HEK293 (cell line): ENCODE measurements at regions not wholly inside any gene's neighbourhood (a gene's known extent, or its start where the extent isn't known, plus 50 kb on each side); places are given as distances from the start of the nearest gene placed in this dataset.

ENCODE experiments used
- HOXC10 ChIP-seq: sonication (generic); formaldehyde crosslinking; IDR thresholded peaks from 2 replicates; pipeline ENCODE4 v1.8.1; 2023; ENCODE audit warnings: mild to moderate bottlenecking, missing genetic modification reagents
- HOXD13 ChIP-seq: sonication (generic); formaldehyde crosslinking; IDR thresholded peaks from 2 replicates; pipeline ENCODE4 v1.8.0; 2022; ENCODE audit warnings: missing genetic modification reagents, borderline replicate concordance
- KLF16 ChIP-seq: fragments of 450-650 bp; formaldehyde crosslinking; IDR thresholded peaks from 2 replicates; pipeline ENCODE4 v1.5.1; 2017; ENCODE audit warnings: missing biosample characterization, missing genetic modification characterization
- PRDM1 ChIP-seq: fragments of 450-650 bp; formaldehyde crosslinking; IDR thresholded peaks from 2 replicates; pipeline ENCODE4; 2016; ENCODE audit warnings: missing biosample characterization, missing genetic modification characterization
- SCRT2 ChIP-seq: fragments of 450-650 bp; formaldehyde crosslinking; IDR thresholded peaks from 2 replicates; pipeline ENCODE4 v1.5.1; 2016; ENCODE audit warnings: missing biosample characterization, missing genetic modification characterization
- SETDB1 ChIP-seq: IDR thresholded peaks from one replicate; pipeline ENCODE4 v1.6.1; 2017; ENCODE audit warnings: mild to moderate bottlenecking, low read length, moderate library complexity, mixed read lengths; ENCODE audit not compliant: insufficient read length
- SP2 ChIP-seq: fragments of 450-650 bp; formaldehyde crosslinking; IDR thresholded peaks from 2 replicates; pipeline ENCODE4 v1.5.1; 2016; ENCODE audit warnings: missing biosample characterization, missing genetic modification characterization
- ZBTB48 ChIP-seq: fragments of 450-650 bp; formaldehyde crosslinking; IDR thresholded peaks from 2 replicates; pipeline ENCODE4 v1.5.1; 2016; ENCODE audit warnings: missing biosample characterization, missing genetic modification characterization
- ZNF10 ChIP-seq: fragments of 450-650 bp; formaldehyde crosslinking; IDR thresholded peaks from 2 replicates; pipeline ENCODE4 v1.5.1; 2017; ENCODE audit warnings: missing biosample characterization, missing genetic modification characterization
- ZNF140 ChIP-seq: fragments of 450-650 bp; formaldehyde crosslinking; IDR thresholded peaks from 2 replicates; pipeline ENCODE4 v1.5.1; 2016; ENCODE audit warnings: missing biosample characterization, missing genetic modification characterization
- ZNF146 ChIP-seq: fragments of 450-650 bp; formaldehyde crosslinking; IDR thresholded peaks from 2 replicates; pipeline ENCODE4 v1.5.1; 2016; ENCODE audit warnings: missing biosample characterization, missing genetic modification characterization
- ZNF211 ChIP-seq: fragments of 450-650 bp; formaldehyde crosslinking; IDR thresholded peaks from 2 replicates; pipeline ENCODE4 v1.5.1; 2016; ENCODE audit warnings: low read depth, missing biosample characterization, missing genetic modification characterization
- ZNF214 ChIP-seq: fragments of 450-650 bp; formaldehyde crosslinking; IDR thresholded peaks from 2 replicates; pipeline ENCODE4 v1.5.1; 2017; ENCODE audit warnings: missing biosample characterization, mild to moderate bottlenecking, missing genetic modification characterization, borderline replicate concordance
- ZNF311 ChIP-seq: fragments of 450-650 bp; formaldehyde crosslinking; IDR thresholded peaks from 2 replicates; pipeline ENCODE4 v1.5.1; 2017; ENCODE audit warnings: missing biosample characterization, missing genetic modification characterization, borderline replicate concordance
- ZNF335 ChIP-seq: fragments of 450-650 bp; formaldehyde crosslinking; conservative IDR thresholded peaks from 2 replicates; pipeline ENCODE4 v1.5.1; 2016; ENCODE audit warnings: missing biosample characterization, missing genetic modification characterization
- ZNF394 ChIP-seq: fragments of 450-650 bp; formaldehyde crosslinking; IDR thresholded peaks from 2 replicates; pipeline ENCODE4 v1.5.1; 2016; ENCODE audit warnings: missing biosample characterization, missing genetic modification characterization, mild to moderate bottlenecking, moderate library complexity, borderline replicate concordance
- ZNF433 ChIP-seq: fragments of 450-650 bp; formaldehyde crosslinking; IDR thresholded peaks from 2 replicates; pipeline ENCODE4 v1.5.1; 2016; ENCODE audit warnings: missing biosample characterization, missing genetic modification characterization, low read depth
- ZNF510 ChIP-seq: fragments of 450-650 bp; formaldehyde crosslinking; IDR thresholded peaks from 2 replicates; pipeline ENCODE4 v1.5.1; 2018; ENCODE audit warnings: mild to moderate bottlenecking, missing genetic modification characterization, missing biosample characterization; ENCODE audit not compliant: insufficient replicate concordance
- ZNF600 ChIP-seq: fragments of 450-650 bp; formaldehyde crosslinking; IDR thresholded peaks from 2 replicates; pipeline ENCODE4 v1.5.1; 2016; ENCODE audit warnings: missing biosample characterization, missing genetic modification characterization
- ZNF610 ChIP-seq: fragments of 450-650 bp; formaldehyde crosslinking; IDR thresholded peaks from 2 replicates; pipeline ENCODE4 v1.5.1; 2016; ENCODE audit warnings: missing biosample characterization, missing genetic modification characterization, borderline replicate concordance
- ZNF654 ChIP-seq: fragments of 450-650 bp; formaldehyde crosslinking; IDR thresholded peaks from 2 replicates; pipeline ENCODE4 v1.5.1; 2016; ENCODE audit warnings: low read depth, missing biosample characterization, missing genetic modification characterization
- ZNF658 ChIP-seq: fragments of 450-650 bp; formaldehyde crosslinking; IDR thresholded peaks from 2 replicates; pipeline ENCODE4; 2016; ENCODE audit warnings: missing biosample characterization, missing genetic modification characterization
- ZNF692 ChIP-seq: fragments of 450-650 bp; formaldehyde crosslinking; IDR thresholded peaks from 2 replicates; pipeline ENCODE4 v1.5.1; 2016; ENCODE audit warnings: missing biosample characterization, missing genetic modification characterization
- ZNF843 ChIP-seq: fragments of 450-650 bp; formaldehyde crosslinking; IDR thresholded peaks from 2 replicates; pipeline ENCODE4 v1.5.1; 2016; ENCODE audit warnings: missing biosample characterization, missing genetic modification characterization
- ZSCAN18 ChIP-seq: fragments of 450-650 bp; formaldehyde crosslinking; IDR thresholded peaks from 2 replicates; pipeline ENCODE4 v1.5.1; 2016; ENCODE audit warnings: missing biosample characterization, missing genetic modification characterization
- TF ChIP-seq, protein P1 (sequence below): fragments of 450-650 bp; formaldehyde crosslinking; IDR thresholded peaks from 2 replicates; pipeline ENCODE4 v1.5.1; 2016; ENCODE audit warnings: missing biosample characterization, missing genetic modification characterization, low read depth
- TF ChIP-seq, protein P2 (sequence below): fragments of 450-650 bp; IDR thresholded peaks from 2 replicates; pipeline ENCODE4 v1.5.1; 2018; ENCODE audit warnings: missing biosample characterization, mild to moderate bottlenecking, missing genetic modification characterization
- TF ChIP-seq, protein P3 (sequence below): fragments of 450-650 bp; formaldehyde crosslinking; IDR thresholded peaks from 2 replicates; pipeline ENCODE4 v1.5.1; 2016; ENCODE audit warnings: missing biosample characterization, missing genetic modification characterization
- TF ChIP-seq, protein P4 (sequence below): fragments of 450-650 bp; formaldehyde crosslinking; IDR thresholded peaks from 2 replicates; pipeline ENCODE4 v1.5.1; 2016; ENCODE audit warnings: missing biosample characterization, missing genetic modification characterization

DNA sequence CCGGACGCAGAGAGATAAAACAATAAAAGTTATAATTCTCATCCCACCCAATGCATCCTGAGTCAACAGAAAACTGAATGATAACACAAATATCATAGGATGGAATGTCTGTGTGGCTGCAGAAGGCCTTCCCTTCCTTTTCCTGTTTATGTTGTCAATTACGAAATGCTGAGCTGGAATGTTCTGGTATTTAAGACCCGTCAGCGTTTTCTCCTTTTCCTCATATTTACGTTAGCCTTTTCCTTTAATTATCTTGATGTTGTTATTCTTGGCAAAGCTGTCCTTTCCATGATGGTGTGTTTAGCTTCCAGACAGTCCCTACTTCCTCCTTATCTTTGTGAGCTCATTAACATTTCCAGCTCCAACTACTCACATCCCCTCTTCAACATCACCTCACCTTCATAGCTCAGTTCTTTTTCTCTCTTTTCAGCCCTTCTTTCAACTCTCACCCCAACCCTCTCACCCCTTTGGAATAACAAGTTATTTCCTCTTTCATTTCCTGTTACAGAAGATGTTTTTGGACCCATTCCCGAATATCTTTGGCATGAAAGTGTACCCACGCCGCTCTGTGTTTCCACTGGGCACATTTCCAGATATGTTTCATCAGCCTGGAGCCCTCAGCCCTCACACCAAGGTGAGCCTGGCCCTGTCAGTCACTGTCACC lies 221.6 kb downstream of the NR2F1-AS1 start (continued):
- no peak for TF ChIP-seq ZSCAN18
- TF ChIP-seq, protein P1, sequence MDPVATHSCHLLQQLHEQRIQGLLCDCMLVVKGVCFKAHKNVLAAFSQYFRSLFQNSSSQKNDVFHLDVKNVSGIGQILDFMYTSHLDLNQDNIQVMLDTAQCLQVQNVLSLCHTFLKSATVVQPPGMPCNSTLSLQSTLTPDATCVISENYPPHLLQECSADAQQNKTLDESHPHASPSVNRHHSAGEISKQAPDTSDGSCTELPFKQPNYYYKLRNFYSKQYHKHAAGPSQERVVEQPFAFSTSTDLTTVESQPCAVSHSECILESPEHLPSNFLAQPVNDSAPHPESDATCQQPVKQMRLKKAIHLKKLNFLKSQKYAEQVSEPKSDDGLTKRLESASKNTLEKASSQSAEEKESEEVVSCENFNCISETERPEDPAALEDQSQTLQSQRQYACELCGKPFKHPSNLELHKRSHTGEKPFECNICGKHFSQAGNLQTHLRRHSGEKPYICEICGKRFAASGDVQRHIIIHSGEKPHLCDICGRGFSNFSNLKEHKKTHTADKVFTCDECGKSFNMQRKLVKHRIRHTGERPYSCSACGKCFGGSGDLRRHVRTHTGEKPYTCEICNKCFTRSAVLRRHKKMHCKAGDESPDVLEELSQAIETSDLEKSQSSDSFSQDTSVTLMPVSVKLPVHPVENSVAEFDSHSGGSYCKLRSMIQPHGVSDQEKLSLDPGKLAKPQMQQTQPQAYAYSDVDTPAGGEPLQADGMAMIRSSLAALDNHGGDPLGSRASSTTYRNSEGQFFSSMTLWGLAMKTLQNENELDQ (tag by site-specific recombination) = no peak
- TF ChIP-seq ZNF692 (tag by site-specific recombination) = peak; percentile 78; the same call in 1 of the 2 replicates
- peak; percentile 62 for TF ChIP-seq ZNF510 (tag by site-specific recombination)
- no peak for TF ChIP-seq ZNF311 (tag by site-specific recombination)
- peak; percentile 89 for TF ChIP-seq ZNF610 (tag by site-specific recombination)
- TF ChIP-seq SETDB1 = no peak
- no peak for TF ChIP-seq ZNF214 (tag by site-specific recombination)
- TF ChIP-seq SCRT2 (tag by site-specific recombination) = no peak
- TF ChIP-seq ZNF433 (tag by site-specific recombination) = no peak
- TF ChIP-seq ZNF658 = no peak
- no peak for TF ChIP-seq HOXD13 (CRISPR knock-in tag)
- TF ChIP-seq ZNF335 (tag by site-specific recombination) = peak; percentile 61
- TF ChIP-seq ZNF843 (tag by site-specific recombination) = peak; percentile 92
- no peak for TF ChIP-seq ZNF211 (tag by site-specific recombination)
- peak; percentile 32; the same call in 1 of the 2 replicates for TF ChIP-seq PRDM1
- TF ChIP-seq, protein P2, sequence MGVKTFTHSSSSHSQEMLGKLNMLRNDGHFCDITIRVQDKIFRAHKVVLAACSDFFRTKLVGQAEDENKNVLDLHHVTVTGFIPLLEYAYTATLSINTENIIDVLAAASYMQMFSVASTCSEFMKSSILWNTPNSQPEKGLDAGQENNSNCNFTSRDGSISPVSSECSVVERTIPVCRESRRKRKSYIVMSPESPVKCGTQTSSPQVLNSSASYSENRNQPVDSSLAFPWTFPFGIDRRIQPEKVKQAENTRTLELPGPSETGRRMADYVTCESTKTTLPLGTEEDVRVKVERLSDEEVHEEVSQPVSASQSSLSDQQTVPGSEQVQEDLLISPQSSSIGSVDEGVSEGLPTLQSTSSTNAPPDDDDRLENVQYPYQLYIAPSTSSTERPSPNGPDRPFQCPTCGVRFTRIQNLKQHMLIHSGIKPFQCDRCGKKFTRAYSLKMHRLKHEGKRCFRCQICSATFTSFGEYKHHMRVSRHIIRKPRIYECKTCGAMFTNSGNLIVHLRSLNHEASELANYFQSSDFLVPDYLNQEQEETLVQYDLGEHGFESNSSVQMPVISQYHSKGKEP (tag by site-specific recombination) = no peak
- no peak for TF ChIP-seq ZNF146 (tag by site-specific recombination)
- TF ChIP-seq ZNF10 (tag by site-specific recombination) = no peak
- TF ChIP-seq, protein P3, sequence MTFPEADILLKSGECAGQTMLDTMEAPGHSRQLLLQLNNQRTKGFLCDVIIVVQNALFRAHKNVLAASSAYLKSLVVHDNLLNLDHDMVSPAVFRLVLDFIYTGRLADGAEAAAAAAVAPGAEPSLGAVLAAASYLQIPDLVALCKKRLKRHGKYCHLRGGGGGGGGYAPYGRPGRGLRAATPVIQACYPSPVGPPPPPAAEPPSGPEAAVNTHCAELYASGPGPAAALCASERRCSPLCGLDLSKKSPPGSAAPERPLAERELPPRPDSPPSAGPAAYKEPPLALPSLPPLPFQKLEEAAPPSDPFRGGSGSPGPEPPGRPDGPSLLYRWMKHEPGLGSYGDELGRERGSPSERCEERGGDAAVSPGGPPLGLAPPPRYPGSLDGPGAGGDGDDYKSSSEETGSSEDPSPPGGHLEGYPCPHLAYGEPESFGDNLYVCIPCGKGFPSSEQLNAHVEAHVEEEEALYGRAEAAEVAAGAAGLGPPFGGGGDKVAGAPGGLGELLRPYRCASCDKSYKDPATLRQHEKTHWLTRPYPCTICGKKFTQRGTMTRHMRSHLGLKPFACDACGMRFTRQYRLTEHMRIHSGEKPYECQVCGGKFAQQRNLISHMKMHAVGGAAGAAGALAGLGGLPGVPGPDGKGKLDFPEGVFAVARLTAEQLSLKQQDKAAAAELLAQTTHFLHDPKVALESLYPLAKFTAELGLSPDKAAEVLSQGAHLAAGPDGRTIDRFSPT = no peak
- TF ChIP-seq ZNF654 (tag by site-specific recombination) = no peak
- peak; percentile 43; the same call in 1 of the 2 replicates for TF ChIP-seq ZNF600 (tag by site-specific recombination)
- TF ChIP-seq ZBTB48 = peak; percentile 90
- TF ChIP-seq, protein P4, sequence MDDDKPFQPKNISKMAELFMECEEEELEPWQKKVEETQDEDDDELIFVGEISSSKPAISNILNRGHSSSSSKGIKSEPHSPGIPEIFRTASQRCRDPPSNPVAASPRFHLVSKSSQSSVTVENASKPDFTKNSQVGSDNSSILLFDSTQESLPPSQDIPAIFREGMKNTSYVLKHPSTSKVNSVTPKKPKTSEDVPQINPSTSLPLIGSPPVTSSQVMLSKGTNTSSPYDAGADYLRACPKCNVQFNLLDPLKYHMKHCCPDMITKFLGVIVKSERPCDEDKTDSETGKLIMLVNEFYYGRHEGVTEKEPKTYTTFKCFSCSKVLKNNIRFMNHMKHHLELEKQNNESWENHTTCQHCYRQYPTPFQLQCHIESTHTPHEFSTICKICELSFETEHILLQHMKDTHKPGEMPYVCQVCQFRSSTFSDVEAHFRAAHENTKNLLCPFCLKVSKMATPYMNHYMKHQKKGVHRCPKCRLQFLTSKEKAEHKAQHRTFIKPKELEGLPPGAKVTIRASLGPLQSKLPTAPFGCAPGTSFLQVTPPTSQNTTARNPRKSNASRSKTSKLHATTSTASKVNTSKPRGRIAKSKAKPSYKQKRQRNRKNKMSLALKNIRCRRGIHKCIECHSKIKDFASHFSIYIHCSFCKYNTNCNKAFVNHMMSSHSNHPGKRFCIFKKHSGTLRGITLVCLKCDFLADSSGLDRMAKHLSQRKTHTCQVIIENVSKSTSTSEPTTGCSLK (tag by site-specific recombination) = no peak
- no peak for TF ChIP-seq KLF16 (tag by site-specific recombination)
- TF ChIP-seq HOXC10 = no peak
- TF ChIP-seq ZNF140 (tag by site-specific recombination) = no peak
- no peak for TF ChIP-seq SP2 (tag by site-specific recombination)
- no peak for TF ChIP-seq ZNF394
